ENCODE measurements at regions not wholly inside any gene's neighbourhood (a gene's known extent, or its start where the extent isn't known, plus 50 kb on each side); places are given as distances from the start of the nearest gene placed in this dataset.

- Mint-ChIP-seq H3K4me1 (ENCODE audit: insufficient read depth, unreplicated experiment) (no peaks in the 10 kb centered on the region), H3K4me3 (ENCODE audit: unreplicated experiment) (no peak overlapping the region), H3K27me3 (ENCODE audit: insufficient read depth, unreplicated experiment) (no peaks in the 10 kb centered on the region), H3K27ac (ENCODE audit: low read depth, unreplicated experiment) (no peak overlapping the region), H3K36me3 (ENCODE audit: insufficient read depth, unreplicated experiment) (no peaks in the 10 kb centered on the region), H3K9me3 (ENCODE audit: unreplicated experiment) (peaks cover 30% of the 10 kb centered on the region)
- TF ChIP-seq CTCF (IDR thresholded peaks at IDR 0.05; ENCODE audit: unreplicated experiment): no peak
- no TSS peak for BruUV-seq (replicated peaks)
- CTCF ChIA-PET: no interaction called here
- DNase-seq (ENCODE audit: unreplicated experiment): no peak
- POLR2A ChIA-PET: no interaction called here
- intact Hi-C loops (cut with micrococcal nuclease): no loop called here
Observed at GRCh38 chr16:17014484-17015121, 456.2 kb downstream of the XYLT1 start.

- DNase-seq (ENCODE audit: unreplicated experiment): no peak
- no peak for TF ChIP-seq CTCF (IDR thresholded peaks at IDR 0.05; ENCODE audit: unreplicated experiment)
- no TSS peak for BruUV-seq (replicated peaks)
- no peaks in the 10 kb centered on the region for H3K4me1 Mint-ChIP-seq (ENCODE audit: insufficient read depth, unreplicated experiment)
- CTCF ChIA-PET: interaction anchor here (0.6 kb wide), 1 partner anchor 88 kb away, joined by 3 read pairs; no protein-coding TSS in a partner anchor
- H3K27ac Mint-ChIP-seq (ENCODE audit: low read depth, unreplicated experiment): no peak overlapping the region
- POLR2A ChIA-PET: no interaction called here
- intact Hi-C loops (cut with micrococcal nuclease): no loop called here
- H3K27me3 Mint-ChIP-seq (ENCODE audit: insufficient read depth, unreplicated experiment): no peaks in the 10 kb centered on the region
- H3K36me3 Mint-ChIP-seq (ENCODE audit: insufficient read depth, unreplicated experiment): no peaks in the 10 kb centered on the region
- H3K4me3 Mint-ChIP-seq (ENCODE audit: unreplicated experiment): no peak overlapping the region
- peaks cover 30% of the 10 kb centered on the region for H3K9me3 Mint-ChIP-seq (ENCODE audit: unreplicated experiment)
Observed at GRCh38 chr16:17015702-17016101, 455.1 kb downstream of the XYLT1 start.

- intact Hi-C loops (cut with micrococcal nuclease): no loop called here
- Mint-ChIP-seq H3K4me3 (ENCODE audit: unreplicated experiment) (no peak overlapping the region), H3K27ac (ENCODE audit: low read depth, unreplicated experiment) (no peak overlapping the region), H3K4me1 (ENCODE audit: insufficient read depth, unreplicated experiment) (no peaks in the 10 kb centered on the region), H3K27me3 (ENCODE audit: insufficient read depth, unreplicated experiment) (no peaks in the 10 kb centered on the region), H3K9me3 (ENCODE audit: unreplicated experiment) (peaks cover 18% of the 10 kb centered on the region), H3K36me3 (ENCODE audit: insufficient read depth, unreplicated experiment) (no peaks in the 10 kb centered on the region)
- no peak for DNase-seq (ENCODE audit: unreplicated experiment)
- no TSS peak for BruUV-seq (replicated peaks)
- CTCF ChIA-PET: interaction anchor here (0.7 kb wide), 1 partner anchor 347 kb away, joined by 3 read pairs; no protein-coding TSS in a partner anchor
- TF ChIP-seq CTCF (IDR thresholded peaks at IDR 0.05; ENCODE audit: unreplicated experiment): no peak
- POLR2A ChIA-PET: no interaction called here
Observed at GRCh38 chr16:17017442-17017841, 453.3 kb downstream of the XYLT1 start.

- Mint-ChIP-seq H3K9me3 (ENCODE audit: unreplicated experiment) (peaks cover 15% of the 10 kb centered on the region), H3K4me1 (ENCODE audit: insufficient read depth, unreplicated experiment) (no peaks in the 10 kb centered on the region), H3K4me3 (ENCODE audit: unreplicated experiment) (no peak overlapping the region), H3K27ac (ENCODE audit: low read depth, unreplicated experiment) (no peak overlapping the region), H3K36me3 (ENCODE audit: insufficient read depth, unreplicated experiment) (no peaks in the 10 kb centered on the region), H3K27me3 (ENCODE audit: insufficient read depth, unreplicated experiment) (no peaks in the 10 kb centered on the region)
- DNase-seq (ENCODE audit: unreplicated experiment): no peak
- no peak for TF ChIP-seq CTCF (IDR thresholded peaks at IDR 0.05; ENCODE audit: unreplicated experiment)
- ChIA-PET CTCF (no interaction called here), POLR2A (no interaction called here)
- intact Hi-C loops (cut with micrococcal nuclease): no loop called here
- BruUV-seq (replicated peaks): no TSS peak
Observed at GRCh38 chr16:17018585-17018939, 452.2 kb downstream of the XYLT1 start.

All from MCF 10A (cell line).